Astrocyte of the spinal cord (primary cell): ENCODE measurements at regions not wholly inside any gene's neighbourhood (a gene's known extent, or its start where the extent isn't known, plus 50 kb on each side); places are given as distances from the start of the nearest gene placed in this dataset.

Experiments
- DNase-seq: peaks from one replicate; pipeline ENCODE4 v3.0.0; 2011; ENCODE audit warnings: low read depth, low spot score
- H3K4me3 ChIP-seq: 2 replicates; pipeline ENCODE4 v1.5.1; 2011; ENCODE audit warnings: low read depth, mild to moderate bottlenecking, low read length, moderate library complexity
- in situ Hi-C: cut with HindIII; loops from 2 replicates; pipeline ENCODE4 v1.10.0; 2017; ENCODE audit warnings: low sequenced_read_pairs
- TF ChIP-seq, protein P1 (sequence below): IDR thresholded peaks from 2 replicates; pipeline ENCODE4 v1.5.1; 2012; ENCODE audit warnings: low read depth, mild to moderate bottlenecking, low read length, inconsistent platforms

DNA sequence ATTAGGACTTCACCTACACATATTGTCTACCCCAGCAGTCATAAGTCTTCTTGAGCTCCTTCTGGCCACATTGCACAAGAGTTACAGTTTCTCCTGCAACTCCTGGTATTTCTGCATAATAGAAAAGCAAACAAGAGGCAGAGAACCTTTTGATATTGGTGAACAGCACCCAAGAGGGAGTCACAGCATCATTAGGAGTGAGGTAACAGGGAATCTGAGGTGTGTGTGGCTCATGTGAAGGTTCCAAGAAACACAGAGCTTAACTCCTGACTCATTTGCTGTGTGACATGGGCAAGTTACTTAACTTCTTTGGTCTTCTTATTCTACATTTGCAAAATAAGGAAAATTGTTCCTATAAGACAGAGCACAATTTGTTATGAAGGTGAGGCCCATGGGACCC, 374.6 kb downstream of the INSC start:
- in situ Hi-C loops, result no loop called here
- no peak overlapping the region for H3K4me3 ChIP-seq
- no peak for DNase-seq
- TF ChIP-seq, protein P1, sequence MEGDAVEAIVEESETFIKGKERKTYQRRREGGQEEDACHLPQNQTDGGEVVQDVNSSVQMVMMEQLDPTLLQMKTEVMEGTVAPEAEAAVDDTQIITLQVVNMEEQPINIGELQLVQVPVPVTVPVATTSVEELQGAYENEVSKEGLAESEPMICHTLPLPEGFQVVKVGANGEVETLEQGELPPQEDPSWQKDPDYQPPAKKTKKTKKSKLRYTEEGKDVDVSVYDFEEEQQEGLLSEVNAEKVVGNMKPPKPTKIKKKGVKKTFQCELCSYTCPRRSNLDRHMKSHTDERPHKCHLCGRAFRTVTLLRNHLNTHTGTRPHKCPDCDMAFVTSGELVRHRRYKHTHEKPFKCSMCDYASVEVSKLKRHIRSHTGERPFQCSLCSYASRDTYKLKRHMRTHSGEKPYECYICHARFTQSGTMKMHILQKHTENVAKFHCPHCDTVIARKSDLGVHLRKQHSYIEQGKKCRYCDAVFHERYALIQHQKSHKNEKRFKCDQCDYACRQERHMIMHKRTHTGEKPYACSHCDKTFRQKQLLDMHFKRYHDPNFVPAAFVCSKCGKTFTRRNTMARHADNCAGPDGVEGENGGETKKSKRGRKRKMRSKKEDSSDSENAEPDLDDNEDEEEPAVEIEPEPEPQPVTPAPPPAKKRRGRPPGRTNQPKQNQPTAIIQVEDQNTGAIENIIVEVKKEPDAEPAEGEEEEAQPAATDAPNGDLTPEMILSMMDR, result no peak

DNA sequence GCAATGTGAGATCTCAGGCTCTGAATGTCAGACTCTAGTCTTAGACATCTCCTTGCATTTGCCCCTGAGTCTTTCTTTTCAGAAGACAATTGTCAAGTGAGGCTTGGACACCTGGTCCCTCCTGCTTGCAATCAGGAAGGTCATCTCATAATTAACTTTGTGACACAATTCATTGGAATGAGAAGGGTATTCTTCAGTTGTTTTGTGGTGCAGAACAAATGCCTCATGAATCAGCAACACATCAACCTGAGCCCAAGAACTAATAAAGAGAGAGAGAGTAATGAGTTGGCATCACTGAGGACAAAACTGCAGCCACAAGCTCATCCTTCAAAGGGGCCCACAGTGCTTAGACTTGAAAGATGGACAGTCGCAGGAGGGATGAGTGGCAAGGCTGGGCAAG, 375.8 kb downstream of the INSC start:
- TF ChIP-seq, protein P1, result no peak
- in situ Hi-C loops, result no loop called here

DNA sequence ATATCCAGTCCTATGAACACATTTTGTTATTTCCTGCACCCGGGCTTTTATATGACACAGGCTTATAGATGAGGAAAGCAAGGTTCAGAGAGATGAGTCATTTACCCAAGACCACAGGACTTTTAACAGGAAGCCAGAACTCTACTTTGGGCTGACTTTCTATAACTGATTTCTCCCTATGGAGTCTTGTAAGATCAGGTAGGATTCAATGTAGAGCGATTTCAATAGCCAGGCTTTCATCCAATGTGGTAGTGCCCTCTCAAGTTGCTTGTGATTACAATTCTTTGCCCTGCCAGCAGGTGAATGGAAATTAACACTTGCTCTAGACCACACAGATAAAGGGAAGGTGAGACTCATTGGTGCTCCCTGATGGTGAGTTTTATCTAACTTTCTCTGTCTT, 378.3 kb downstream of the INSC start:
- in situ Hi-C loops, result no loop called here
- peak; percentile 73 for DNase-seq
- no peak overlapping the region for H3K4me3 ChIP-seq
- TF ChIP-seq, protein P1, result no peak

More for the DNA sequence above, 375.8 kb downstream of the INSC start:
- no peak overlapping the region for H3K4me3 ChIP-seq
- no peak for DNase-seq

DNA sequence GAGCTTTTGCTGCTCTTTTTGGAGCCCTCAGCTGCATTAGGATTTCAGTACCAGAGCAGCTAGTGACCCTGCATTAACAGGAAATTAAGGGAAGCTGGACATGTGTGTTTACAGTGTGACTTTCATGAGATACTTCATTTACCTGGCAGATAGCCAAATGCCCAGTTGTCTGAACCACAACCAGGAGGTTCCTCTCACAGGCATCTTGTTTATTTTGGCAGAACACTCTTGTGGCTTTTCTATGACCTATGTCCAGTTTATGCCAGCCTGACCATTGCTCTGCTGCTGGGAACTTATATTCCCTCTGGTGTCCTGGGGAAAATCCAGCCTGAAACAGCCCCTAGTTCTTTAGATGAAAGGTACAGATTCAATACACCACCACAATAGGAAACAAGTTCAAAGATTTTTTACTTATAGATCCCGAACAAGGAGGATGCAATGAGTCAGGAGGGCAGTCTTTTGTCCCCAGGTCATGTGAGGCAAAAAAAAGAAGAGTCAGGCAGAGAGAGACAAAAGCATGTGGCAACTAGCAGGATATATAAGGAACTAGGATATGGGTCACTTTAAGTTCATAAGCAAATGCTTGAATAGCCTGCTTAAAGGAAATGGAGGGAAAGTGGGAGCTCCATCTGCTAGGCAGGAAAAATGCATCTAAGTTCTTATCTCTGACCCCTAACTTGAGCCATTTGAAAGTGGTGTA, 379.3 kb downstream of the INSC start:
- H3K4me3 ChIP-seq, result no peak overlapping the region
- in situ Hi-C loops, result no loop called here
- TF ChIP-seq, protein P1, result no peak
- DNase-seq, result peak; percentile 47

DNA sequence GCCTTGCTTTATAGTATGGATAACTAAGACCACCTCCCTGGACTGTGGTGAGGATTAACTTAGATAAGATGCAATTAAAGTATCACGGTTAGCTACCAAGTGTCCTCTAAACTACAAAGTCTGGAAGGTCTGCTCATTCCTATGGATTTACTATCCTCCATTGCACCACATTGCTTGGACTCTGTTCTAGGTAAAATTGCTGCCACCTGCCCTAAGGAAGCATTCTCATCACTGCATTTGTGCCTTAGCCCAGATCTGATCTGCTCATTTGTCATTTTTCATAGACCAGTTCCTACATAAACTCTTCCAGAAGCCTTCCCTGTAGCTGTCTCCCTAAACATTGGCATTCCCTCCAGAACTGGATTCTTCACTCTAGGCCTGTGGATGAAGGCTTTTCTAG, 380.0 kb downstream of the INSC start:
- TF ChIP-seq, protein P1, result no peak
- in situ Hi-C loops, result no loop called here
- H3K4me3 ChIP-seq, result no peak overlapping the region
- no peak for DNase-seq

DNA sequence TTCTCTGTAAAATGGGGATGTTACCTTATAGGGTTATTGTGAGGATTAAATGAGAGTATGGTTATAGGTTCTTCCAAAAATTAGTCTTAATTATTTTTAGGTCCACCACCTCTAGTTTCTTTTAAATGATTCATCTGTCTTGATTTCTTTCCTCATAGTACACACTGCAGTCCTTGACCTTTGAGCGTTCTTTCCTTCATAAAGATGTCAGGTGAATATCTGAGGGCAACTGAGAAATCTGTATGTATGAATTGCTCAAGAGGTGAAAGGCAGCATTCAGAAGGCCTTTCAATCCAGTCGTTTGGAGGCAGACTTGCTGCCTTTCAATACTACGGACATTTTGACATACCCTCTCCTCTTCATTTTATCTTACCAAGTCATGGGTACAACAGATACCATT, 380.7 kb downstream of the INSC start:
- in situ Hi-C loops, result no loop called here
- no peak for DNase-seq
- TF ChIP-seq, protein P1, result no peak
- H3K4me3 ChIP-seq, result no peak overlapping the region
